ENCODE measurements at regions not wholly inside any gene's neighbourhood (a gene's known extent, or its start where the extent isn't known, plus 50 kb on each side); places are given as distances from the start of the nearest gene placed in this dataset.

- Histone ChIP-seq H3K9ac (ENCODE audit: low read length) (no peak overlapping the region), H3K4me1 (ENCODE audit: control insufficient read depth in 1 of 2, insufficient read depth in 2 of 2, low read length in 2 of 2) (peaks cover 0 to 12% of the 10 kb centered on the region in 2 experiments; a peak in 2 of 4 replicates), H4K20me1 (ENCODE audit: insufficient read depth) (no peaks in the 10 kb centered on the region), H3K79me2 (ENCODE audit: insufficient read depth, low read length) (no peaks in the 10 kb centered on the region), H2AFZ (ENCODE audit: low read depth, low read length, poor library complexity, severe bottlenecking) (no peak overlapping the region), H3K9me3 (ENCODE audit: control insufficient read depth in 1 of 2, insufficient read depth in 1 of 2, low read depth in 1 of 2, low read length in 2 of 2) (no peaks in the 10 kb centered on the region), H3K27me3 (ENCODE audit: insufficient read depth, low read length) (no peaks in the 10 kb centered on the region), H3K4me2 (ENCODE audit: low read length) (no peak overlapping the region), H3K9me2 (ENCODE audit: insufficient read depth) (no peaks in the 10 kb centered on the region), H3K4me3 (replicated peaks in 1 of 2; ENCODE audit: low read depth in 1 of 2, low read length in 2 of 2) (no peak overlapping the region), H3K36me3 (ENCODE audit: control insufficient read depth in 1 of 2, insufficient read depth in 2 of 2, low read length in 2 of 2) (no peaks in the 10 kb centered on the region), H3K27ac (ENCODE audit: low read depth, low read length) (no peak overlapping the region)
- TF ChIP-seq ZFX (IDR thresholded peaks at IDR 0.05) (no peak), EZH2 (IDR thresholded peaks at IDR 0.05) (no peak), POLR2AphosphoS5 (IDR thresholded peaks at IDR 0.05; ENCODE audit: low read depth, low read length) (no peak), RAD21 (IDR thresholded peaks at IDR 0.05; ENCODE audit: low read depth) (no peak), EZH2phosphoT487 (IDR thresholded peaks at IDR 0.05; ENCODE audit: borderline replicate concordance) (no peak), SP1 (IDR thresholded peaks at IDR 0.05; ENCODE audit: low read depth) (no peak), MAX (IDR thresholded peaks at IDR 0.05) (no peak), ELF1 (IDR thresholded peaks at IDR 0.05; ENCODE audit: borderline replicate concordance, low read depth) (no peak), YY1 (IDR thresholded peaks at IDR 0.05; ENCODE audit: extremely low read depth, insufficient replicate concordance, low read depth, low read length) (no peak), JUND (IDR thresholded peaks at IDR 0.05) (no peak), CEBPB (IDR thresholded peaks at IDR 0.05; ENCODE audit: low read depth) (no peak), SIN3A (IDR thresholded peaks at IDR 0.05; ENCODE audit: low read depth) (no peak)
- TF ChIP-seq, protein P1, sequence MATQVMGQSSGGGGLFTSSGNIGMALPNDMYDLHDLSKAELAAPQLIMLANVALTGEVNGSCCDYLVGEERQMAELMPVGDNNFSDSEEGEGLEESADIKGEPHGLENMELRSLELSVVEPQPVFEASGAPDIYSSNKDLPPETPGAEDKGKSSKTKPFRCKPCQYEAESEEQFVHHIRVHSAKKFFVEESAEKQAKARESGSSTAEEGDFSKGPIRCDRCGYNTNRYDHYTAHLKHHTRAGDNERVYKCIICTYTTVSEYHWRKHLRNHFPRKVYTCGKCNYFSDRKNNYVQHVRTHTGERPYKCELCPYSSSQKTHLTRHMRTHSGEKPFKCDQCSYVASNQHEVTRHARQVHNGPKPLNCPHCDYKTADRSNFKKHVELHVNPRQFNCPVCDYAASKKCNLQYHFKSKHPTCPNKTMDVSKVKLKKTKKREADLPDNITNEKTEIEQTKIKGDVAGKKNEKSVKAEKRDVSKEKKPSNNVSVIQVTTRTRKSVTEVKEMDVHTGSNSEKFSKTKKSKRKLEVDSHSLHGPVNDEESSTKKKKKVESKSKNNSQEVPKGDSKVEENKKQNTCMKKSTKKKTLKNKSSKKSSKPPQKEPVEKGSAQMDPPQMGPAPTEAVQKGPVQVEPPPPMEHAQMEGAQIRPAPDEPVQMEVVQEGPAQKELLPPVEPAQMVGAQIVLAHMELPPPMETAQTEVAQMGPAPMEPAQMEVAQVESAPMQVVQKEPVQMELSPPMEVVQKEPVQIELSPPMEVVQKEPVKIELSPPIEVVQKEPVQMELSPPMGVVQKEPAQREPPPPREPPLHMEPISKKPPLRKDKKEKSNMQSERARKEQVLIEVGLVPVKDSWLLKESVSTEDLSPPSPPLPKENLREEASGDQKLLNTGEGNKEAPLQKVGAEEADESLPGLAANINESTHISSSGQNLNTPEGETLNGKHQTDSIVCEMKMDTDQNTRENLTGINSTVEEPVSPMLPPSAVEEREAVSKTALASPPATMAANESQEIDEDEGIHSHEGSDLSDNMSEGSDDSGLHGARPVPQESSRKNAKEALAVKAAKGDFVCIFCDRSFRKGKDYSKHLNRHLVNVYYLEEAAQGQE (IDR thresholded peaks at IDR 0.05; ENCODE audit: low read depth) = no peak
- TF ChIP-seq, protein P2, sequence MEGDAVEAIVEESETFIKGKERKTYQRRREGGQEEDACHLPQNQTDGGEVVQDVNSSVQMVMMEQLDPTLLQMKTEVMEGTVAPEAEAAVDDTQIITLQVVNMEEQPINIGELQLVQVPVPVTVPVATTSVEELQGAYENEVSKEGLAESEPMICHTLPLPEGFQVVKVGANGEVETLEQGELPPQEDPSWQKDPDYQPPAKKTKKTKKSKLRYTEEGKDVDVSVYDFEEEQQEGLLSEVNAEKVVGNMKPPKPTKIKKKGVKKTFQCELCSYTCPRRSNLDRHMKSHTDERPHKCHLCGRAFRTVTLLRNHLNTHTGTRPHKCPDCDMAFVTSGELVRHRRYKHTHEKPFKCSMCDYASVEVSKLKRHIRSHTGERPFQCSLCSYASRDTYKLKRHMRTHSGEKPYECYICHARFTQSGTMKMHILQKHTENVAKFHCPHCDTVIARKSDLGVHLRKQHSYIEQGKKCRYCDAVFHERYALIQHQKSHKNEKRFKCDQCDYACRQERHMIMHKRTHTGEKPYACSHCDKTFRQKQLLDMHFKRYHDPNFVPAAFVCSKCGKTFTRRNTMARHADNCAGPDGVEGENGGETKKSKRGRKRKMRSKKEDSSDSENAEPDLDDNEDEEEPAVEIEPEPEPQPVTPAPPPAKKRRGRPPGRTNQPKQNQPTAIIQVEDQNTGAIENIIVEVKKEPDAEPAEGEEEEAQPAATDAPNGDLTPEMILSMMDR (IDR thresholded peaks at IDR 0.05 in 2 of 3, conservative IDR thresholded peaks at IDR 0.05 in 1 of 3; ENCODE audit: borderline replicate concordance in 1 of 3, insufficient read depth in 1 of 3, low read depth in 2 of 3, low read length in 2 of 3) = no peak
- TF ChIP-seq, protein P3, sequence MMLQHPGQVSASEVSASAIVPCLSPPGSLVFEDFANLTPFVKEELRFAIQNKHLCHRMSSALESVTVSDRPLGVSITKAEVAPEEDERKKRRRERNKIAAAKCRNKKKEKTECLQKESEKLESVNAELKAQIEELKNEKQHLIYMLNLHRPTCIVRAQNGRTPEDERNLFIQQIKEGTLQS (IDR thresholded peaks at IDR 0.05) = no peak
- ChIA-PET RAD21 (ENCODE audit: low non-redundant PET in 1 of 2, low total read pairs in 2 of 2, uncharacterized antibody in 2 of 2, unreplicated experiment in 2 of 2) (no interaction called here), POLR2A (no interaction called here), CTCF (no interaction called here)
- no peak for ATAC-seq
- BruUV-seq (replicated peaks) = no TSS peak
- no peak for DNase-seq (ENCODE audit: low read depth, low spot score)
- intact Hi-C loops (cut with micrococcal nuclease) = no loop called here
Measured at GRCh38 chr1:109846162-109846561, 64.5 kb upstream of the CSF1 start.

All from HCT116 (cell line).